ENCODE measurements at regions not wholly inside any gene's neighbourhood (a gene's known extent, or its start where the extent isn't known, plus 50 kb on each side); places are given as distances from the start of the nearest gene placed in this dataset.

DNA sequence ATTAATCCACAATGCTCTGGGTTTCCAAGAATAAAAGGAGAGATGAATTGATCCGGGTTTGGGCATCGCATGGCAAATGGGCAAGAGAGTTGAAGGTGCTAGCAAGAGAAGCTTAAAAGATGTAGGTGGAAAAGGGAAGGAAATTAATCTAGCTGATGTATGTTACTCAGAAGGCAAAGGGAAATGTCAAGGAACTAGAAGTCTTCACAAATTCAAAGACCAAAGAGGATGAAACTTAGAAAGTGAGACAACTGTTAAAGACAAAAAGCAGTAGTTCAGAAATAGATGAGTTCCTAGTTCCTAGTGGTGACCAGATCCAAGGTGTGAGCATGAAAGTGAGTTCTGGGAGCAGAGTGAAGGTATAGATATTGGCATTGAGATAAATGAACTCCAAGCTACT lies 228.3 kb downstream of the SEC23A start:
- Mint-ChIP-seq H3K36me3 (no peaks in the 10 kb centered on the region), H3K4me3 (no peak overlapping the region), H3K27me3 (ENCODE audit: low read depth) (peaks cover 3% of the 10 kb centered on the region; the same call in 1 of the 2 replicates), H3K9me3 (no peaks in the 10 kb centered on the region), H3K27ac (no peak overlapping the region), H3K4me1 (no peaks in the 10 kb centered on the region)
- TF ChIP-seq, protein P1, sequence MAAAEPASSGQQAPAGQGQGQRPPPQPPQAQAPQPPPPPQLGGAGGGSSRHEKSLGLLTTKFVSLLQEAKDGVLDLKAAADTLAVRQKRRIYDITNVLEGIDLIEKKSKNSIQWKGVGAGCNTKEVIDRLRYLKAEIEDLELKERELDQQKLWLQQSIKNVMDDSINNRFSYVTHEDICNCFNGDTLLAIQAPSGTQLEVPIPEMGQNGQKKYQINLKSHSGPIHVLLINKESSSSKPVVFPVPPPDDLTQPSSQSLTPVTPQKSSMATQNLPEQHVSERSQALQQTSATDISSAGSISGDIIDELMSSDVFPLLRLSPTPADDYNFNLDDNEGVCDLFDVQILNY (CRISPR knock-in tag; IDR thresholded peaks at IDR 0.05) = no peak
- TF ChIP-seq, protein P2, sequence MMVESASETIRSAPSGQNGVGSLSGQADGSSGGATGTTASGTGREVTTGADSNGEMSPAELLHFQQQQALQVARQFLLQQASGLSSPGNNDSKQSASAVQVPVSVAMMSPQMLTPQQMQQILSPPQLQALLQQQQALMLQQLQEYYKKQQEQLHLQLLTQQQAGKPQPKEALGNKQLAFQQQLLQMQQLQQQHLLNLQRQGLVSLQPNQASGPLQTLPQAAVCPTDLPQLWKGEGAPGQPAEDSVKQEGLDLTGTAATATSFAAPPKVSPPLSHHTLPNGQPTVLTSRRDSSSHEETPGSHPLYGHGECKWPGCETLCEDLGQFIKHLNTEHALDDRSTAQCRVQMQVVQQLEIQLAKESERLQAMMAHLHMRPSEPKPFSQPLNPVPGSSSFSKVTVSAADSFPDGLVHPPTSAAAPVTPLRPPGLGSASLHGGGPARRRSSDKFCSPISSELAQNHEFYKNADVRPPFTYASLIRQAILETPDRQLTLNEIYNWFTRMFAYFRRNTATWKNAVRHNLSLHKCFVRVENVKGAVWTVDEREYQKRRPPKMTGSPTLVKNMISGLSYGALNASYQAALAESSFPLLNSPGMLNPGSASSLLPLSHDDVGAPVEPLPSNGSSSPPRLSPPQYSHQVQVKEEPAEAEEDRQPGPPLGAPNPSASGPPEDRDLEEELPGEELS (CRISPR knock-in tag; IDR thresholded peaks at IDR 0.05) = no peak
- TF ChIP-seq FOXK1 (CRISPR knock-in tag; IDR thresholded peaks at IDR 0.05) (no peak), FOXP1 (CRISPR knock-in tag; IDR thresholded peaks at IDR 0.05; ENCODE audit: borderline replicate concordance) (no peak), ELF4 (CRISPR knock-in tag; IDR thresholded peaks at IDR 0.05; ENCODE audit: low read depth) (no peak), ZNF138 (CRISPR knock-in tag; conservative IDR thresholded peaks at IDR 0.05) (no peak), SP1 (CRISPR knock-in tag; conservative IDR thresholded peaks at IDR 0.05) (no peak), MXD4 (CRISPR knock-in tag; IDR thresholded peaks at IDR 0.05; ENCODE audit: borderline replicate concordance) (no peak), ESRRA (CRISPR knock-in tag; IDR thresholded peaks at IDR 0.05; ENCODE audit: borderline replicate concordance) (no peak)
- TF ChIP-seq, protein P3, sequence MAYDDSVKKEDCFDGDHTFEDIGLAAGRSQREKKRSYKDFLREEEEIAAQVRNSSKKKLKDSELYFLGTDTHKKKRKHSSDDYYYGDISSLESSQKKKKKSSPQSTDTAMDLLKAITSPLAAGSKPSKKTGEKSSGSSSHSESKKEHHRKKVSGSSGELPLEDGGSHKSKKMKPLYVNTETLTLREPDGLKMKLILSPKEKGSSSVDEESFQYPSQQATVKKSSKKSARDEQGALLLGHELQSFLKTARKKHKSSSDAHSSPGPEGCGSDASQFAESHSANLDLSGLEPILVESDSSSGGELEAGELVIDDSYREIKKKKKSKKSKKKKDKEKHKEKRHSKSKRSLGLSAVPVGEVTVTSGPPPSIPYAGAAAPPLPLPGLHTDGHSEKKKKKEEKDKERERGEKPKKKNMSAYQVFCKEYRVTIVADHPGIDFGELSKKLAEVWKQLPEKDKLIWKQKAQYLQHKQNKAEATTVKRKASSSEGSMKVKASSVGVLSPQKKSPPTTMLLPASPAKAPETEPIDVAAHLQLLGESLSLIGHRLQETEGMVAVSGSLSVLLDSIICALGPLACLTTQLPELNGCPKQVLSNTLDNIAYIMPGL (CRISPR knock-in tag; IDR thresholded peaks at IDR 0.05) = no peak
- TF ChIP-seq, protein P4, sequence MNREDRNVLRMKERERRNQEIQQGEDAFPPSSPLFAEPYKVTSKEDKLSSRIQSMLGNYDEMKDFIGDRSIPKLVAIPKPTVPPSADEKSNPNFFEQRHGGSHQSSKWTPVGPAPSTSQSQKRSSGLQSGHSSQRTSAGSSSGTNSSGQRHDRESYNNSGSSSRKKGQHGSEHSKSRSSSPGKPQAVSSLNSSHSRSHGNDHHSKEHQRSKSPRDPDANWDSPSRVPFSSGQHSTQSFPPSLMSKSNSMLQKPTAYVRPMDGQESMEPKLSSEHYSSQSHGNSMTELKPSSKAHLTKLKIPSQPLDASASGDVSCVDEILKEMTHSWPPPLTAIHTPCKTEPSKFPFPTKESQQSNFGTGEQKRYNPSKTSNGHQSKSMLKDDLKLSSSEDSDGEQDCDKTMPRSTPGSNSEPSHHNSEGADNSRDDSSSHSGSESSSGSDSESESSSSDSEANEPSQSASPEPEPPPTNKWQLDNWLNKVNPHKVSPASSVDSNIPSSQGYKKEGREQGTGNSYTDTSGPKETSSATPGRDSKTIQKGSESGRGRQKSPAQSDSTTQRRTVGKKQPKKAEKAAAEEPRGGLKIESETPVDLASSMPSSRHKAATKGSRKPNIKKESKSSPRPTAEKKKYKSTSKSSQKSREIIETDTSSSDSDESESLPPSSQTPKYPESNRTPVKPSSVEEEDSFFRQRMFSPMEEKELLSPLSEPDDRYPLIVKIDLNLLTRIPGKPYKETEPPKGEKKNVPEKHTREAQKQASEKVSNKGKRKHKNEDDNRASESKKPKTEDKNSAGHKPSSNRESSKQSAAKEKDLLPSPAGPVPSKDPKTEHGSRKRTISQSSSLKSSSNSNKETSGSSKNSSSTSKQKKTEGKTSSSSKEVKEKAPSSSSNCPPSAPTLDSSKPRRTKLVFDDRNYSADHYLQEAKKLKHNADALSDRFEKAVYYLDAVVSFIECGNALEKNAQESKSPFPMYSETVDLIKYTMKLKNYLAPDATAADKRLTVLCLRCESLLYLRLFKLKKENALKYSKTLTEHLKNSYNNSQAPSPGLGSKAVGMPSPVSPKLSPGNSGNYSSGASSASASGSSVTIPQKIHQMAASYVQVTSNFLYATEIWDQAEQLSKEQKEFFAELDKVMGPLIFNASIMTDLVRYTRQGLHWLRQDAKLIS (CRISPR knock-in tag; IDR thresholded peaks at IDR 0.05; ENCODE audit: borderline replicate concordance) = no peak
- TF ChIP-seq, protein P5, sequence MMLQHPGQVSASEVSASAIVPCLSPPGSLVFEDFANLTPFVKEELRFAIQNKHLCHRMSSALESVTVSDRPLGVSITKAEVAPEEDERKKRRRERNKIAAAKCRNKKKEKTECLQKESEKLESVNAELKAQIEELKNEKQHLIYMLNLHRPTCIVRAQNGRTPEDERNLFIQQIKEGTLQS (CRISPR knock-in tag; conservative IDR thresholded peaks at IDR 0.05) = no peak
- TF ChIP-seq, protein P6, sequence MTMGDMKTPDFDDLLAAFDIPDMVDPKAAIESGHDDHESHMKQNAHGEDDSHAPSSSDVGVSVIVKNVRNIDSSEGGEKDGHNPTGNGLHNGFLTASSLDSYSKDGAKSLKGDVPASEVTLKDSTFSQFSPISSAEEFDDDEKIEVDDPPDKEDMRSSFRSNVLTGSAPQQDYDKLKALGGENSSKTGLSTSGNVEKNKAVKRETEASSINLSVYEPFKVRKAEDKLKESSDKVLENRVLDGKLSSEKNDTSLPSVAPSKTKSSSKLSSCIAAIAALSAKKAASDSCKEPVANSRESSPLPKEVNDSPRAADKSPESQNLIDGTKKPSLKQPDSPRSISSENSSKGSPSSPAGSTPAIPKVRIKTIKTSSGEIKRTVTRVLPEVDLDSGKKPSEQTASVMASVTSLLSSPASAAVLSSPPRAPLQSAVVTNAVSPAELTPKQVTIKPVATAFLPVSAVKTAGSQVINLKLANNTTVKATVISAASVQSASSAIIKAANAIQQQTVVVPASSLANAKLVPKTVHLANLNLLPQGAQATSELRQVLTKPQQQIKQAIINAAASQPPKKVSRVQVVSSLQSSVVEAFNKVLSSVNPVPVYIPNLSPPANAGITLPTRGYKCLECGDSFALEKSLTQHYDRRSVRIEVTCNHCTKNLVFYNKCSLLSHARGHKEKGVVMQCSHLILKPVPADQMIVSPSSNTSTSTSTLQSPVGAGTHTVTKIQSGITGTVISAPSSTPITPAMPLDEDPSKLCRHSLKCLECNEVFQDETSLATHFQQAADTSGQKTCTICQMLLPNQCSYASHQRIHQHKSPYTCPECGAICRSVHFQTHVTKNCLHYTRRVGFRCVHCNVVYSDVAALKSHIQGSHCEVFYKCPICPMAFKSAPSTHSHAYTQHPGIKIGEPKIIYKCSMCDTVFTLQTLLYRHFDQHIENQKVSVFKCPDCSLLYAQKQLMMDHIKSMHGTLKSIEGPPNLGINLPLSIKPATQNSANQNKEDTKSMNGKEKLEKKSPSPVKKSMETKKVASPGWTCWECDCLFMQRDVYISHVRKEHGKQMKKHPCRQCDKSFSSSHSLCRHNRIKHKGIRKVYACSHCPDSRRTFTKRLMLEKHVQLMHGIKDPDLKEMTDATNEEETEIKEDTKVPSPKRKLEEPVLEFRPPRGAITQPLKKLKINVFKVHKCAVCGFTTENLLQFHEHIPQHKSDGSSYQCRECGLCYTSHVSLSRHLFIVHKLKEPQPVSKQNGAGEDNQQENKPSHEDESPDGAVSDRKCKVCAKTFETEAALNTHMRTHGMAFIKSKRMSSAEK (CRISPR knock-in tag; IDR thresholded peaks at IDR 0.05; ENCODE audit: borderline replicate concordance) = no peak
- ChIA-PET POLR2A (no interaction called here), CTCF (interaction anchor here (1.3 to 1.9 kb wide), 3 partner anchors 9 to 153 kb away, joined by 3 to 5 read pairs (median 4); no protein-coding TSS in a partner anchor)
- DNase-seq (ENCODE audit: low spot score) = no peak
- ATAC-seq = no peak

Measured in WTC11 (cell line).